Activated T-helper 9 cell treated with anti-CD3 and anti-CD28 coated beads, Interleukin-2, amount 50 U/mL, for 16 hours (primary cell): ENCODE measurements at regions not wholly inside any gene's neighbourhood (a gene's known extent, or its start where the extent isn't known, plus 50 kb on each side); places are given as distances from the start of the nearest gene placed in this dataset.

Experiments
- DNase-seq: peaks from one replicate; pipeline ENCODE4 v3.0.0-alpha.2; 2020; ENCODE audit warnings: low read depth

GRCh38 chr9:8262625-8263622 is 463.3 kb upstream of the DMAC1 start:
- DNase-seq, result no peak

- DNase-seq, result no peak
Observed at GRCh38 chr9:8261737-8262136, 462.2 kb upstream of the DMAC1 start.

- DNase-seq, result no peak
Observed at GRCh38 chr9:8259028-8259427, 459.4 kb upstream of the DMAC1 start.

GRCh38 chr9:8256880-8257279 is 457.3 kb upstream of the DMAC1 start:
- no peak for DNase-seq

GRCh38 chr9:8255850-8256249 is 456.3 kb upstream of the DMAC1 start:
- no peak for DNase-seq

- no peak for DNase-seq
Observed at GRCh38 chr9:8254541-8254940, 455.0 kb upstream of the DMAC1 start.

- no peak for DNase-seq
Observed at GRCh38 chr9:8252445-8252844, 452.9 kb upstream of the DMAC1 start.

- DNase-seq, result no peak
Observed at GRCh38 chr9:8251566-8251965, 452.0 kb upstream of the DMAC1 start.

GRCh38 chr9:8244505-8245092 is 445.0 kb upstream of the DMAC1 start:
- DNase-seq, result no peak

GRCh38 chr9:8241201-8241600 is 441.6 kb upstream of the DMAC1 start:
- no peak for DNase-seq

- DNase-seq, result no peak
Observed at GRCh38 chr9:8237096-8237495, 437.5 kb upstream of the DMAC1 start.

GRCh38 chr9:8235489-8235888 is 435.9 kb upstream of the DMAC1 start:
- no peak for DNase-seq

- DNase-seq, result no peak
Observed at GRCh38 chr9:8234316-8234715, 434.7 kb upstream of the DMAC1 start.

- no peak for DNase-seq
Observed at GRCh38 chr9:8232726-8233125, 433.1 kb upstream of the DMAC1 start.

- no peak for DNase-seq
Observed at GRCh38 chr9:8229226-8229625, 429.6 kb upstream of the DMAC1 start.

GRCh38 chr9:8224381-8224801 is 424.8 kb upstream of the DMAC1 start:
- no peak for DNase-seq

GRCh38 chr9:8223861-8224260 is 424.3 kb upstream of the DMAC1 start:
- DNase-seq, result no peak

GRCh38 chr9:8221462-8221861 is 421.9 kb upstream of the DMAC1 start:
- DNase-seq, result no peak

GRCh38 chr9:8208465-8208864 is 408.9 kb upstream of the DMAC1 start:
- no peak for DNase-seq

GRCh38 chr9:8207596-8207995 is 408.0 kb upstream of the DMAC1 start:
- DNase-seq, result no peak

GRCh38 chr9:8206720-8207119 is 407.1 kb upstream of the DMAC1 start:
- DNase-seq, result no peak

GRCh38 chr9:8205576-8205975 is 406.0 kb upstream of the DMAC1 start:
- no peak for DNase-seq

GRCh38 chr9:8189881-8190280 is 390.3 kb upstream of the DMAC1 start:
- no peak for DNase-seq
